Hindlimb muscle (tissue), 1 donor: ENCODE measurements at regions not wholly inside any gene's neighbourhood (a gene's known extent, or its start where the extent isn't known, plus 50 kb on each side); places are given as distances from the start of the nearest gene placed in this dataset.
"Not testable (repeated sequence)": the region's sequence is repeated elsewhere in the genome, so short reads cannot be mapped to it uniquely, and the experiment has no call there.

Experiments
- DNase-seq: peaks from one replicate; pipeline ENCODE4 v3.0.0-alpha.2; 2013

- DNase-seq = no peak
Measured at GRCh38 chr13:73662833-73663232, 471.4 kb downstream of the KLF12 start.

- no peak for DNase-seq
Measured at GRCh38 chr13:73661687-73662425, 472.3 kb downstream of the KLF12 start.

- DNase-seq = no peak
Measured at GRCh38 chr13:73661066-73661465, 473.1 kb downstream of the KLF12 start.

GRCh38 chr13:73658639-73659038 lies 475.6 kb downstream of the KLF12 start:
- no peak for DNase-seq

- peak; percentile 74 for DNase-seq
Measured at GRCh38 chr13:73657821-73658540, 476.2 kb downstream of the KLF12 start.

GRCh38 chr13:73656863-73657262 lies 477.3 kb downstream of the KLF12 start:
- no peak for DNase-seq

GRCh38 chr13:73653688-73654087 lies 480.5 kb downstream of the KLF12 start:
- no peak for DNase-seq

GRCh38 chr13:73647417-73647816 lies 486.8 kb downstream of the KLF12 start:
- DNase-seq = no peak

- not testable (repeated sequence) for DNase-seq
Measured at GRCh38 chr13:73640476-73641179, 493.6 kb downstream of the KLF12 start.

GRCh38 chr13:73635166-73635787 lies 498.9 kb downstream of the KLF12 start:
- no peak for DNase-seq

- no peak for DNase-seq
Measured at GRCh38 chr13:73633817-73634460, 500.3 kb downstream of the KLF12 start.

GRCh38 chr13:73631411-73631810 lies 502.8 kb downstream of the KLF12 start:
- DNase-seq = no peak

GRCh38 chr13:73625562-73626339 lies 508.5 kb downstream of the KLF12 start:
- no peak for DNase-seq

- DNase-seq = no peak
Measured at GRCh38 chr13:73623281-73623680, 510.9 kb downstream of the KLF12 start.

GRCh38 chr13:73622381-73622780 lies 511.8 kb downstream of the KLF12 start:
- DNase-seq = no peak

- no peak for DNase-seq
Measured at GRCh38 chr13:73618275-73618865, 515.8 kb downstream of the KLF12 start.

- no peak for DNase-seq
Measured at GRCh38 chr13:73616861-73617260, 517.3 kb downstream of the KLF12 start.

- DNase-seq = no peak
Measured at GRCh38 chr13:73610799-73611592, 523.2 kb downstream of the KLF12 start.

GRCh38 chr13:73608711-73609485 lies 525.3 kb downstream of the KLF12 start:
- DNase-seq = no peak

- no peak for DNase-seq
Measured at GRCh38 chr13:73608157-73608516, 526.1 kb downstream of the KLF12 start.
